H1 (cell line): ENCODE measurements at regions not wholly inside any gene's neighbourhood (a gene's known extent, or its start where the extent isn't known, plus 50 kb on each side); places are given as distances from the start of the nearest gene placed in this dataset.

ENCODE experiments used
- CTCF ChIA-PET: fragments of 300-600 bp; sonication (Branson Sonifier 250); formaldehyde crosslinking; loops from one replicate; lab custom pipeline; 2021; ENCODE audit not compliant: partially characterized antibody; lab: Charles Lee
- POLR2A ChIA-PET: fragments of 300-600 bp; sonication (Branson Sonifier 250); formaldehyde crosslinking; loops from one replicate; lab custom pipeline; 2021; ENCODE audit warnings: inconsistent platforms; ENCODE audit not compliant: partially characterized antibody; lab: Charles Lee
- DNase-seq, 2 experiments: peaks; one replicate each; pipeline versions ENCODE4 v3.0.0 to v3.0.0-alpha.2; 2010 to 2022; ENCODE audit warnings: low spot score in 2 of 2, low read depth in 1 of 2, mixed read lengths in 1 of 2
- FAIRE-seq: peaks from 2 replicates; lab custom pipeline; 2011; peaks lifted over from hg19 to GRCh38; lab: Jason Lieb, UNC
- H2AFZ ChIP-seq: 2 replicates; pipeline ENCODE4 v1.8.1; 2012; ENCODE audit warnings: low read length, inconsistent platforms
- H2AK5ac ChIP-seq: 2 replicates; pipeline ENCODE4 v1.6.1; 2013; ENCODE audit warnings: low read depth, low read length
- H2BK120ac ChIP-seq: replicated peaks from 2 replicates; pipeline ENCODE3; 2013; ENCODE audit warnings: low read depth, low read length, inconsistent platforms
- H2BK12ac ChIP-seq: 2 replicates; pipeline ENCODE4 v1.6.1; 2013; ENCODE audit warnings: low read depth, low read length
- H2BK15ac ChIP-seq: 2 replicates; pipeline ENCODE4 v1.6.1; 2013; ENCODE audit warnings: low read length
- H2BK20ac ChIP-seq: 2 replicates; pipeline ENCODE4 v1.6.1; 2013; ENCODE audit warnings: low read length
- H2BK5ac ChIP-seq: 2 replicates; pipeline ENCODE4 v1.6.1; 2013; ENCODE audit warnings: low read depth, low read length
- H3K14ac ChIP-seq: 2 replicates; pipeline ENCODE4 v1.6.1; 2013; ENCODE audit warnings: inconsistent platforms; ENCODE audit not compliant: insufficient read length
- H3K18ac ChIP-seq: 2 replicates; pipeline ENCODE4 v1.6.1; 2013; ENCODE audit warnings: low read length; ENCODE audit errors: extremely low read depth
- H3K23ac ChIP-seq: 2 replicates; pipeline ENCODE4 v1.6.1; 2013; ENCODE audit warnings: inconsistent platforms; ENCODE audit not compliant: insufficient read length
- H3K23me2 ChIP-seq: 2 replicates; pipeline ENCODE4 v1.6.1; 2013; ENCODE audit warnings: low read depth, low read length
- H3K27ac ChIP-seq: 2 replicates; pipeline ENCODE4 v1.6.1; 2011; ENCODE audit warnings: low read depth, low read length, inconsistent platforms
- H3K27me3 ChIP-seq, 4 experiments: replicated peaks in 1 of 4; 1 replicate in 1 of 4; 2 replicates in 3 of 4; pipeline versions ENCODE4 v1.6.1 to v1.8.1; 2011 to 2013; ENCODE audit warnings: low read length in 3 of 4, mild to moderate bottlenecking in 3 of 4, inconsistent platforms in 2 of 4, mixed read lengths in 2 of 4, moderate library complexity in 1 of 4; ENCODE audit not compliant: control insufficient read depth in 3 of 4, insufficient read depth in 3 of 4; ENCODE audit errors: extremely low read depth in 1 of 4
- H3K36me3 ChIP-seq, 4 experiments: 2 replicates each; pipeline versions ENCODE4 v1.6.1 to v1.8.1; 2011 to 2013; ENCODE audit warnings: mild to moderate bottlenecking in 4 of 4, low read length in 3 of 4, moderate library complexity in 2 of 4, control low read depth in 1 of 4, inconsistent platforms in 1 of 4; ENCODE audit not compliant: insufficient read depth in 4 of 4, control insufficient read depth in 2 of 4
- H3K4ac ChIP-seq: replicated peaks from 2 replicates; pipeline ENCODE3; 2013; ENCODE audit warnings: low read length, low read depth, mixed read lengths, inconsistent platforms; ENCODE audit not compliant: insufficient read length
- H3K4me1 ChIP-seq, 4 experiments: replicated peaks in 1 of 4; 1 replicate in 1 of 4; 2 replicates in 3 of 4; pipeline versions ENCODE4 v1.6.1 to v1.8.1; 2011 to 2013; ENCODE audit warnings: low read length in 3 of 4, inconsistent platforms in 2 of 4, mixed read lengths in 1 of 4; ENCODE audit not compliant: insufficient read depth in 4 of 4, control insufficient read depth in 3 of 4
- H3K4me2 ChIP-seq, 2 experiments: 2 replicates each; pipeline versions ENCODE4 v1.6.1 to v1.8.1; 2011 to 2013; ENCODE audit warnings: low read depth in 2 of 2, low read length in 2 of 2, control low read depth in 1 of 2, inconsistent platforms in 1 of 2, mild to moderate bottlenecking in 1 of 2; ENCODE audit not compliant: insufficient read depth in 1 of 2
- H3K4me3 ChIP-seq, 4 experiments: fragments of 200-600, 300-600 bp in 1 of 4; sonication (generic), shearing (Covaris generic), sonication (Bioruptor Twin) in 1 of 4; 2 replicates each; pipeline versions ENCODE4 v1.5.1 to v1.8.1; 2011 to 2016; ENCODE audit warnings: low read length in 4 of 4, low read depth in 3 of 4, control low read depth in 2 of 4, inconsistent platforms in 2 of 4, mild to moderate bottlenecking in 2 of 4, mixed read lengths in 1 of 4, moderate library complexity in 1 of 4; ENCODE audit not compliant: insufficient read depth in 2 of 4; ENCODE audit errors: extremely low read depth in 1 of 4
- H3K56ac ChIP-seq: replicated peaks from 2 replicates; pipeline ENCODE3; 2013; ENCODE audit warnings: low read depth, mild to moderate bottlenecking, mixed read lengths, low read length, inconsistent platforms; ENCODE audit not compliant: insufficient read length
- H3K79me1 ChIP-seq: 2 replicates; pipeline ENCODE4 v1.6.1; 2013; ENCODE audit warnings: low read depth, low read length, control low read depth
- H3K79me2 ChIP-seq, 2 experiments: 2 replicates each; pipeline versions ENCODE4 v1.6.1 to v1.8.1; 2012 to 2013; ENCODE audit warnings: low read length in 2 of 2, mild to moderate bottlenecking in 2 of 2, inconsistent platforms in 1 of 2; ENCODE audit not compliant: insufficient read depth in 2 of 2, control insufficient read depth in 1 of 2
- H3K9ac ChIP-seq, 4 experiments: replicated peaks in 1 of 4; 1 replicate in 1 of 4; 2 replicates in 3 of 4; pipeline versions ENCODE4 v1.6.1 to v1.8.1; 2011 to 2013; ENCODE audit warnings: low read depth in 3 of 4, low read length in 3 of 4, control low read depth in 2 of 4, mild to moderate bottlenecking in 2 of 4, moderate library complexity in 2 of 4, inconsistent platforms in 1 of 4; ENCODE audit errors: extremely low read depth in 1 of 4
- H3K9me3 ChIP-seq, 2 experiments: 2 replicates each; pipeline versions ENCODE4 v1.6.1 to v1.8.1; 2012 to 2013; ENCODE audit warnings: mild to moderate bottlenecking in 2 of 2, moderate library complexity in 2 of 2, control low read depth in 1 of 2, inconsistent platforms in 1 of 2, low read depth in 1 of 2, low read length in 1 of 2, mixed read lengths in 1 of 2; ENCODE audit not compliant: insufficient read depth in 2 of 2
- H4K20me1 ChIP-seq, 2 experiments: replicated peaks in 1 of 2; 2 replicates each; pipeline versions ENCODE3 to v1.8.1; 2011 to 2013; ENCODE audit warnings: inconsistent platforms in 2 of 2, low read length in 2 of 2, mild to moderate bottlenecking in 1 of 2; ENCODE audit not compliant: insufficient read depth in 2 of 2, control insufficient read depth in 1 of 2
- H4K5ac ChIP-seq: 2 replicates; pipeline ENCODE4 v1.6.1; 2013; ENCODE audit warnings: low read length, low read depth, mixed read lengths, inconsistent platforms; ENCODE audit not compliant: insufficient read length
- H4K8ac ChIP-seq: 2 replicates; pipeline ENCODE4 v1.8.0; 2013; ENCODE audit warnings: mild to moderate bottlenecking, moderate library complexity, low read length, inconsistent platforms; ENCODE audit not compliant: insufficient read depth; ENCODE audit errors: extremely low read depth
- H4K91ac ChIP-seq: replicated peaks from 2 replicates; pipeline ENCODE3; 2013; ENCODE audit warnings: low read length, mixed read lengths, inconsistent platforms; ENCODE audit not compliant: insufficient read length
- BACH1 ChIP-seq: IDR thresholded peaks from 2 replicates; pipeline ENCODE4 v1.6.1; 2012; ENCODE audit warnings: low read length, improper control_type of control experiment
- CBX8 ChIP-seq: fragments of 300-800, 300-1000 bp; sonication (generic); IDR thresholded peaks from 2 replicates; pipeline ENCODE4 v1.7.1; 2016; ENCODE audit warnings: low read depth, low read length, borderline replicate concordance
- CEBPB ChIP-seq: IDR thresholded peaks from 2 replicates; pipeline ENCODE4 v1.6.1; 2012; ENCODE audit warnings: low read depth, low read length
- E2F6 ChIP-seq: IDR thresholded peaks from 2 replicates; pipeline ENCODE4 v1.6.1; 2012; ENCODE audit warnings: inconsistent platforms
- FOSL1 ChIP-seq: IDR thresholded peaks from 2 replicates; pipeline ENCODE4 v1.6.1; 2011; ENCODE audit warnings: mild to moderate bottlenecking, low read depth, low read length, moderate library complexity; ENCODE audit not compliant: insufficient read depth
- HDAC2 ChIP-seq, 2 experiments: fragments of 300-600 bp in 1 of 2; sonication (generic) in 1 of 2; IDR thresholded peaks; 2 replicates each; pipeline ENCODE4 v1.6.1; 2011 to 2012; ENCODE audit warnings: low read depth in 2 of 2, low read length in 2 of 2, mild to moderate bottlenecking in 2 of 2, moderate library complexity in 2 of 2, borderline replicate concordance in 1 of 2, inconsistent platforms in 1 of 2
- HDAC6 ChIP-seq: IDR thresholded peaks from one replicate; pipeline ENCODE4 v1.7.1; 2012; ENCODE audit warnings: low read depth, mild to moderate bottlenecking, inconsistent platforms, low read length, moderate library complexity
- JUND ChIP-seq: IDR thresholded peaks from 2 replicates; pipeline ENCODE4 v1.6.1; 2011; ENCODE audit warnings: mild to moderate bottlenecking, improper control_type of control experiment, low read length
- KDM4A ChIP-seq: IDR thresholded peaks from one replicate; pipeline ENCODE4 v1.7.1; 2012; ENCODE audit warnings: low read depth, mild to moderate bottlenecking, moderate library complexity, low read length, inconsistent platforms; ENCODE audit not compliant: severe bottlenecking
- MAFK ChIP-seq: IDR thresholded peaks from 2 replicates; pipeline ENCODE4 v1.6.1; 2012; ENCODE audit warnings: low read depth, mild to moderate bottlenecking, improper control_type of control experiment, low read length
- NANOG ChIP-seq: IDR thresholded peaks from 2 replicates; pipeline ENCODE4 v1.6.1; 2011; ENCODE audit warnings: low read length, low read depth, mild to moderate bottlenecking, inconsistent platforms; ENCODE audit not compliant: insufficient read depth, poor library complexity, severe bottlenecking
- NRF1 ChIP-seq: IDR thresholded peaks from 2 replicates; pipeline ENCODE4 v1.6.1; 2011; ENCODE audit warnings: mild to moderate bottlenecking, low read depth, low read length, improper control_type of control experiment
- POLR2A ChIP-seq, 2 experiments: IDR thresholded peaks; 1 replicate in 1 of 2; 2 replicates in 1 of 2; pipeline ENCODE4 v1.6.1; 2011; ENCODE audit warnings: low read depth in 2 of 2, low read length in 2 of 2, mild to moderate bottlenecking in 2 of 2; ENCODE audit errors: control extremely low read depth in 1 of 2
- POU5F1 ChIP-seq: IDR thresholded peaks from 2 replicates; pipeline ENCODE4 v1.6.1; 2011; ENCODE audit warnings: low read depth, mild to moderate bottlenecking, low read length, moderate library complexity
- RXRA ChIP-seq: IDR thresholded peaks from 2 replicates; pipeline ENCODE4 v1.6.1; 2011; ENCODE audit warnings: low read depth, mild to moderate bottlenecking, low read length, moderate library complexity; ENCODE audit not compliant: insufficient read depth
- WGBS, 2 experiments: shearing (Covaris generic) in 1 of 2; methylation state at CpG; one replicate each; pipeline versions ENCODE4 v1.1.6 to v1.1.7; 2013 to 2015; ENCODE audit warnings: low lambda C conversion rate in 2 of 2, mixed read lengths in 2 of 2, inconsistent platforms in 1 of 2, low coverage in 1 of 2, missing lambda C conversion rate in 1 of 2; ENCODE audit not compliant: insufficient replicate concordance in 2 of 2, insufficient coverage in 1 of 2, insufficient read length in 1 of 2; ENCODE audit errors: extremely low coverage in 1 of 2, missing lambda C conversion rate in 1 of 2; 5-methylcytosine and 5-hydroxymethylcytosine counted together

GRCh38 chr21:35249636-35250035 is 200.5 kb upstream of the RUNX1 start:
- Histone ChIP-seq H3K23ac (no peak overlapping the region), H3K27ac (no peak overlapping the region), H3K36me3 (no peaks in the 10 kb centered on the region), H4K20me1 (no peaks in the 10 kb centered on the region), H3K4me2 (no peak overlapping the region), H3K4ac (no peak overlapping the region), H4K8ac (no peak overlapping the region), H3K9ac (no peak overlapping the region), H3K79me1 (no peaks in the 10 kb centered on the region), H3K4me1 (no peaks in the 10 kb centered on the region; a peak in 1 of 7 replicates), H3K9me3 (peaks cover 0 to 4% of the 10 kb centered on the region in 2 experiments; a peak in 3 of 4 replicates), H2AK5ac (no peak overlapping the region), H2BK15ac (no peak overlapping the region), H3K14ac (no peak overlapping the region), H3K27me3 (no peaks in the 10 kb centered on the region), H3K79me2 (no peaks in the 10 kb centered on the region), H4K91ac (no peak overlapping the region), H2BK5ac (no peak overlapping the region), H2BK120ac (no peak overlapping the region), H2BK12ac (no peak overlapping the region), H4K5ac (no peak overlapping the region), H2BK20ac (no peak overlapping the region), H3K4me3 (no peak overlapping the region), H2AFZ (no peak overlapping the region), H3K18ac (no peak overlapping the region), H3K23me2 (no peaks in the 10 kb centered on the region; the same call in 1 of the 2 replicates), H3K56ac (no peak overlapping the region)
- CTCF ChIA-PET: interaction anchor here (0.6 to 0.7 kb wide), 2 partner anchors 310 to 504 kb away, joined by 3 read pairs; no protein-coding TSS in a partner anchor
- FAIRE-seq (no peak), DNase-seq (no peak)
- WGBS, 2 experiments: 91% methylated on average over 1 of the region's 1 CpG; no CpG with 5 or more reads in 1 of the 2 experiments
- POLR2A ChIA-PET: no interaction called here
- TF ChIP-seq HDAC2 (IDR thresholded peaks at IDR 0.05; ENCODE audit: borderline replicate concordance in 1 of 2, low read depth in 2 of 2, low read length in 2 of 2) (no peak), E2F6 (no peak), CEBPB (no peak), POU5F1 (no peak), KDM4A (no peak), MAFK (no peak), HDAC6 (no peak), POLR2A (IDR thresholded peaks at IDR 0.05; ENCODE audit: control extremely low read depth in 1 of 2, low read depth in 2 of 2, low read length in 2 of 2) (no peak), JUND (no peak), NANOG (no peak), FOSL1 (no peak), CBX8 (no peak), BACH1 (no peak), RXRA (no peak), NRF1 (no peak)
